ENCODE measurements at regions not wholly inside any gene's neighbourhood (a gene's known extent, or its start where the extent isn't known, plus 50 kb on each side); places are given as distances from the start of the nearest gene placed in this dataset.

DNA sequence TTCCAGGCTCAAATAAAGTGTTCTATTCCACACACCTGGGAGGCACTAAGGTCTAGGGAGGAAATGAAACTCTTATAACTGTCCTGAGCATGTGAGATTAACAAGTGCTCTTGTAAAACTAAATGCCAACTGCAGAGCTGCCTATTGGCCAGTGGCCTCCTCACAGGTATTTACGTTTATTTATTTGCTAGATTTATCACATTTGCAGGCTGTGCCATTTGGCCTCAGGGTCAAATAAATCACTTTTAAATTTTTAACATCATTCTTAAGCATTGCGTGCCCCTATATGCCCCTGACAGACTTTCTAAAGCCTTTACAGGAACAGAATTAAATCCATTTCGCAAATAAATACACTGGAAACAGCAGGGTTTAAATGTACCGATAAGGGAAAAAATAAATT lies 381.8 kb upstream of the NFE2L3 start:
- no peaks in the 10 kb centered on the region for H3K9me3 Mint-ChIP-seq
- DNase-seq = no peak
- intact Hi-C loops (cut with micrococcal nuclease) = no loop called here
- H3K27me3 Mint-ChIP-seq = peaks cover 6% of the 10 kb centered on the region
- no peak overlapping the region for H3K4me3 Mint-ChIP-seq
- H3K27ac Mint-ChIP-seq = no peak overlapping the region
- H3K36me3 Mint-ChIP-seq (ENCODE audit: low read depth) = no peaks in the 10 kb centered on the region
- H3K4me1 Mint-ChIP-seq = no peaks in the 10 kb centered on the region

DNA sequence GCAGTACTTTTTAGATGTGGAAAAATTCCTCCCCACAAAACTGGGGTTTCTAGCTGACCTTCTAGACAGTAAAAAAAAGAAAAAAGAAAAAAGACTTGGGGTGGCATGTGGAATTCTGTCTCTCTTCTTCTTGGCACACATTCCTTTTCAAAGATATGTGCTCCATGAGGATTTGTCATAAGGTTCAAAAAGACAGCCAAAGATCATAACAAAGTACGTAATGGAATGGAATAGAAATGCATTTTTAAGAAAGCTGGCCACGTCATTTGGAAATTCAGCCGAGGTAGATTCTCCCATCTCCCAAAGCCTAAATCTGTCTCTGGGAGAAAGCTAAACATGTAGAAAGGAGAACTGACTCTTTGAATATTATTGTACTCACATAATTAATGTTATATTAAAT lies 381.3 kb upstream of the NFE2L3 start:
- H3K4me3 Mint-ChIP-seq = no peak overlapping the region
- no peak for DNase-seq
- H3K36me3 Mint-ChIP-seq (ENCODE audit: low read depth) = no peaks in the 10 kb centered on the region
- H3K27ac Mint-ChIP-seq = no peak overlapping the region
- H3K27me3 Mint-ChIP-seq = peaks cover 6% of the 10 kb centered on the region
- intact Hi-C loops (cut with micrococcal nuclease) = no loop called here
- H3K9me3 Mint-ChIP-seq = no peaks in the 10 kb centered on the region
- H3K4me1 Mint-ChIP-seq = no peaks in the 10 kb centered on the region

DNA sequence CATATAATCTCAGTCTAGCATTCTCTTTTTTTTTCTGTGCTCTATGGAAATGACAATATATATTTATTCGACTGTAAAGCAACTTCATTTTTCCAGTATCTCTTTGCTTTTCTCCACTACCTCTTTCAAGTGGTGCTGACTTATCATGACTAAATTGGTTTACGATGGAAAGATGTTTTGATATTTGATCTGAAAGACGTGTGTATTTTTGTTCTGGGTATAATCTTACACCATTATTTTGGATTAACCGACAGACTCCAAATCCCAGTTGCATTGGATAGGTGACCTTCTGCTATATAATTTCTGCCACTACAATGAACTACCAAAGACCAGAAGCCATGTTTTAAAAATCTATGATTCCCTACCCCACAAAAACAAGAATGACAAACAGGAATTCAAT lies 380.5 kb upstream of the NFE2L3 start:
- Mint-ChIP-seq H3K27me3 (peaks cover 6% of the 10 kb centered on the region), H3K36me3 (ENCODE audit: low read depth) (no peaks in the 10 kb centered on the region), H3K4me3 (no peak overlapping the region), H3K4me1 (no peaks in the 10 kb centered on the region), H3K27ac (no peak overlapping the region), H3K9me3 (no peaks in the 10 kb centered on the region)
- no peak for DNase-seq
- intact Hi-C loops (cut with micrococcal nuclease) = no loop called here

DNA sequence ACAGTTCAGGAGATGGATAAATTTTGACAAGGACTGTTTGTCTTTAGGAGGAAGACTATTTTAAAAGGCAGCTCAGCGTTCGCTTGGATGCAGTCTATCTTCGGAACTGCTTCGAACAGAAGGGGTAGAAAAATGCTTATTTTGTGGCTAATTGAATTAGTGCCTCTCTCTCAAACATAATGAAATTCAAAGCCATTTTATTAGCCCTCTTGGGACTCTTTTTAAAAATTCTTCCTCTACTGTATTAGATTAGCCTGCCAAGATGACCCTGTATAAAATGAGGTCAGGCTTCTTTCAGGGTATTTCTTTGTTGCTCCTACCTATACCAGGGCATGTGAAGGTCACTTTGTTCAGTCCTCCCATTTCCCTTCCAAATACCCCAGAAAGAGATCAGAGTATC lies 379.2 kb upstream of the NFE2L3 start:
- H3K27me3 Mint-ChIP-seq = peaks cover 6% of the 10 kb centered on the region
- H3K4me3 Mint-ChIP-seq = no peak overlapping the region
- H3K36me3 Mint-ChIP-seq (ENCODE audit: low read depth) = no peaks in the 10 kb centered on the region
- H3K27ac Mint-ChIP-seq = no peak overlapping the region
- intact Hi-C loops (cut with micrococcal nuclease) = no loop called here
- H3K9me3 Mint-ChIP-seq = no peaks in the 10 kb centered on the region
- H3K4me1 Mint-ChIP-seq = no peaks in the 10 kb centered on the region
- no peak for DNase-seq

DNA sequence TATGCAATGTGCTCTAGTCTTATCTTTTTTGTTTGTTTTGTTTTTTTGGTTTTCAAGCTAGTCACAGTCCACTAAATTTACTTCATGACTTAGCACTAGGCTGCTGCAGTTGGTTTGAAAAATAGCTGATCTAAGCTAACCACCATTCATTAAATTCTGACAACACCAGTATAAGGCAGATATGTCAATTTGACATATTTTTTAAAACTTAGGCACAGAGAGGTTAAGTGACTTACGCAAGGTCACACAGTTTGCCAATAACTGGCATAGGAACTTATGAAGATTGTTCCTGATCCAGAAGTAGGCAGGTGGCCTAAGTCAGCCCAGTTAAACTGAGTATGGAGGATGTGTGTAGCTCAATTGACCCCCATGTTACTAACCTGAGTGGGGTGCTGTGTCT lies 377.3 kb upstream of the NFE2L3 start:
- H3K36me3 Mint-ChIP-seq (ENCODE audit: low read depth) = no peaks in the 10 kb centered on the region
- H3K27me3 Mint-ChIP-seq = no peaks in the 10 kb centered on the region
- no peak overlapping the region for H3K4me3 Mint-ChIP-seq

DNA sequence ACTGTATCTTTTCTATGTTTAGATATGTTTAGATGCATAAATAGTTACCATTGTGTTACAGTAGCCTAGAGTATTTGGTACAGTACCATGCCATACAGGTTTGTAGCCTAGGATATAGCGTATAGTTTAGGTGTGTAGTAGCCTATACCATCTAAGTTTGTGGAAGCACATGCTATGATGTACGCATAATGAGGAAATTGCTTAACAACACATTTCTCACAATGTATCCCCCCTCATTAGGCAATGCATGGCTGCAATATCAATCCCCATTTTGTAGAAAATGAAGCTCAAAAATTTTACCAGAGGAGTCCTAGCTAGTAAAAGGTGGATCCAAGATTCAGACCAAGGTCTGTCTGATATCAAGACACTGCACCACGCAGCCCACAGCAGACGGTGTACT lies 376.4 kb upstream of the NFE2L3 start:
- Mint-ChIP-seq H3K4me3 (no peak overlapping the region), H3K4me1 (no peaks in the 10 kb centered on the region), H3K36me3 (ENCODE audit: low read depth) (no peaks in the 10 kb centered on the region), H3K27me3 (no peaks in the 10 kb centered on the region), H3K27ac (no peak overlapping the region), H3K9me3 (no peaks in the 10 kb centered on the region)
- no peak for DNase-seq
- intact Hi-C loops (cut with micrococcal nuclease) = no loop called here

More for the DNA sequence above, 377.3 kb upstream of the NFE2L3 start:
- no peaks in the 10 kb centered on the region for H3K4me1 Mint-ChIP-seq
- intact Hi-C loops (cut with micrococcal nuclease) = no loop called here
- no peak for DNase-seq
- no peak overlapping the region for H3K27ac Mint-ChIP-seq
- H3K9me3 Mint-ChIP-seq = no peaks in the 10 kb centered on the region

DNA sequence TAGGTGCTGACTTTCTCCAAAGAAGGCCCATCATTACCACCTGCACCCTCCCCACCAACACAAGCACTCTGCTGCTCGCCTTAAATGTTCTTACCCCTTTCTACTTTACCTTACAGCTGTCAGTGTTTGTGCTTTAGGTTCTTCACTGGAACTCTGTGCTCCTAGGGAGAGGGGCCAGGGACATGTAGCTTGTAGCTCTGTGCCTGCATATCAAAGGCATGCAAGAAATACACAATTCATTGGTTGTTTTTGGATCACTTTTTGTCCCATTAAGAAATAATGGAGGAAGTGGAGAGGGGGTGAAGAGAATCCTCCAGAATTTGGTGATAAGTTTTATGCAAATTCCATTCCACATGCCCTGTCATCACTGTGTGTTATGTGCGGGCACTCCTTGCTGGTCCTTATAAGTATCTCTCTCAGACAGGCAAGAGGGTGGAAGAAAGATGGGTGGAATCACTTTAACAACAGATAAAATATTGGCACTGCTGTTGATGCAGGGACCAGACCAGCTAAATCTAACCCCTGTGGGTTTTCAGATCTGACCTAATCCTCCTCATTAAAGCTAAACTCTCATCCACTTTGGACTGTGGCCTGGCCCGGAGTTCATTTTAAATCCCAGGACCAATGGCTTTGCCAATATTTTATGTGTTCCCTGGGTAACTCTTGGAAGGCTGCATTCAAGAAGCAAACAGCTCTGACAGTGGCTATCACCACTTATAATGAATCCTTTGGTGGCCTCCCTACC lies 375.8 kb upstream of the NFE2L3 start:
- H3K4me1 Mint-ChIP-seq = no peaks in the 10 kb centered on the region
- no peaks in the 10 kb centered on the region for H3K36me3 Mint-ChIP-seq (ENCODE audit: low read depth)
- intact Hi-C loops (cut with micrococcal nuclease) = no loop called here
- DNase-seq = no peak
- H3K27me3 Mint-ChIP-seq = no peaks in the 10 kb centered on the region
- no peak overlapping the region for H3K4me3 Mint-ChIP-seq
- no peak overlapping the region for H3K27ac Mint-ChIP-seq
- peaks cover 3% of the 10 kb centered on the region for H3K9me3 Mint-ChIP-seq

DNA sequence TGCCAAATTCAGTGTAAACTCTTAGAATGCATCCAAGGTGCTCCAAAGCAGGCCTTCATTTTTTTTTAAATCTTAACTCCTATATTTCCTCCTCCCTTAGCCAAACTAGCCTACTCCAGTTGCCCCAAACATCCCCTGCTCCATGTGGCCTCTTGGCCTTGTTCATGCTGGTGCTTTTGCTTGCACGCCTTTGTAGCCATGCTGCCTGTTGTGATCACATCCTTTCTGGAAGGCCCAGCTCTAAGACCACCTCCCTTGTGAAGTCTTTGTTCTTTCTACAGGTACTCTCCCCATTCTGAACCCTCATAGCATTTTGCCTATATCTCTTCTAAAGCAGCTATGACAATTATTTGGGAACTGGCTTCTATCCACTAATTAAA lies 375.3 kb upstream of the NFE2L3 start:
- DNase-seq = no peak
- Mint-ChIP-seq H3K4me1 (no peaks in the 10 kb centered on the region), H3K27ac (no peak overlapping the region), H3K36me3 (ENCODE audit: low read depth) (no peaks in the 10 kb centered on the region), H3K4me3 (no peak overlapping the region), H3K27me3 (no peaks in the 10 kb centered on the region), H3K9me3 (peaks cover 3% of the 10 kb centered on the region)
- intact Hi-C loops (cut with micrococcal nuclease) = no loop called here

DNA sequence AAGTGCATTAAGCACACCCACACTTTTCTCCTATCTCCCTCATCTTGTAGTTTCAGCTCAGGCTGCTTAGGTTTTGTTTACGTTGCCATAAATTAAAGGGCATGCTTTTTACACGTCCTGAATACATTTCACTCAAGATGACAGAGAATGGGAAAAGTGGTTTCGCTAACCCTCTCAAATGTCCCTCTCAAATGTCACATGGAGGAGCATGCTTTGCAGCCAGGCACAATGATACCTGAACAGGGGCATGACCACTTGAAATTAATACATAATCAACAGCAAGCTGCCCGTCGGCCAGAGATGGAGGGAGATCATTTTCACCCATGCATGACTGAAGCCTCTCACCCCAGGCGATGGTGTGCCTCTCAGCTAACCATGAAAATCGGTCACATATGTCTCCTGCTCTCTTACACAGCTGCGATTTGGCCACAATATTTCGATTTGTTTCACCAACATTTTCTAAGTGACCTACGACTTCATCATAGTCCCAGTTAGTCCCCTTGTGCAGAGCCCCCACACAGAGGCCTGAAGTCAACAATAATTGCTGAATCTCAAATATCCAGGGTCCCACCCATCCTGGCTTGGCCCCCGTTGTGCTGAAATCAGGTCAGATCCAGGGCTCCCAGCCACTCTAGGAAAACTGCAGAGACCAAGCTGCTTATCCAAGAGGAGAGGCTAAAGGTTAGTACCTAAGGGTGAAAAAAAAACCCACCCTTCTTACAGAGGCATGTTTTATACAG lies 373.9 kb upstream of the NFE2L3 start:
- no peaks in the 10 kb centered on the region for H3K27me3 Mint-ChIP-seq
- H3K4me3 Mint-ChIP-seq = no peak overlapping the region
- H3K36me3 Mint-ChIP-seq (ENCODE audit: low read depth) = no peaks in the 10 kb centered on the region
- peaks cover 3% of the 10 kb centered on the region for H3K9me3 Mint-ChIP-seq
- H3K27ac Mint-ChIP-seq = no peak overlapping the region
- H3K4me1 Mint-ChIP-seq = no peaks in the 10 kb centered on the region
- no peak for DNase-seq
- intact Hi-C loops (cut with micrococcal nuclease) = no loop called here

DNA sequence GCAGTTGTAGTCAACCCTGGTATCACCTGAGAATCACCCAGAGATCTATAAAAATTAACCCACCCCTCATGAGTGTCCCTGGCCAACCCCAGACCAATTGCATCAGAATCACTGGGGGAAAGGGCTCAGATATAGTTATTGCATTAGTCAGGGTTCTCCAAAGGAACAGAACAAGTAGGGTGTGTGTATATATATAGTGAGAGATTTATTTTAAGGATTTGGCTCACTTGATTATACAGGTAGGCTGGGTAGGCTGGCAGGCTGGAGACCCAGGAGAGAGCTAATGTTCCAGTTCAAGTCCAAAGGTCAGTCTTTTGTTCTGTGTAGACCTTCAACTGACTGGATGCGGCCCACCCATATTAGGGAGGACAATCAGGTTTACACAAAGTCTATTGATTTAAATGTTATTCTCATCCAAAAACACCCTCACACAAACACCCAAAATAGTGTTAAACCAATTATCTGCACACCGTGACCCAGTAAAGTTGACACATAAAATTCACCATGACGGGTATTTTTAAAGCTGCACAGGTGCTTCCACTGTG lies 372.9 kb upstream of the NFE2L3 start:
- intact Hi-C loops (cut with micrococcal nuclease) = no loop called here
- DNase-seq = no peak
- Mint-ChIP-seq H3K27me3 (no peaks in the 10 kb centered on the region), H3K36me3 (ENCODE audit: low read depth) (no peaks in the 10 kb centered on the region), H3K9me3 (peaks cover 3% of the 10 kb centered on the region), H3K4me1 (no peaks in the 10 kb centered on the region), H3K4me3 (no peak overlapping the region), H3K27ac (no peak overlapping the region)

DNA sequence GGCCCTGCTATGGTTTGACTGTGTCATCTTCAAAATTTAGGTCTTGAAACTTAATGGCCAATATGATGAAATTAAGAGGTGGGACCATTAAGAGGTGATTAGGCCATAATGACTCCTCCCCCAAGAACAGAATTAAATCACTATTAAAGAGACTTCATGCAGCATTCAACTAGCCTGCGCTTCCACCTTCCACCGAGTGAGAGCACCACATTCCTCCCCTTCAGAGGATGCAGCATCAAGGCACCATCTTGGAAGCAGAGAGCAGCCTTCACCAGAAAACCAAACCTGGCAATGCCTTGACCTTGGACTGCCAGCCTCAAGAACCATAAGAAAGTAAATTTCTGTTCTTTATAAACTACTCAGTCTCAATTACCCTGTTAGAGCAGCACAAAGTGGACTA lies 371.1 kb upstream of the NFE2L3 start:
- Mint-ChIP-seq H3K4me1 (no peaks in the 10 kb centered on the region), H3K27me3 (peaks cover 2% of the 10 kb centered on the region), H3K9me3 (peaks cover 7% of the 10 kb centered on the region), H3K36me3 (ENCODE audit: low read depth) (no peaks in the 10 kb centered on the region), H3K27ac (no peak overlapping the region), H3K4me3 (no peak overlapping the region)
- intact Hi-C loops (cut with micrococcal nuclease) = no loop called here
- DNase-seq = no peak

DNA sequence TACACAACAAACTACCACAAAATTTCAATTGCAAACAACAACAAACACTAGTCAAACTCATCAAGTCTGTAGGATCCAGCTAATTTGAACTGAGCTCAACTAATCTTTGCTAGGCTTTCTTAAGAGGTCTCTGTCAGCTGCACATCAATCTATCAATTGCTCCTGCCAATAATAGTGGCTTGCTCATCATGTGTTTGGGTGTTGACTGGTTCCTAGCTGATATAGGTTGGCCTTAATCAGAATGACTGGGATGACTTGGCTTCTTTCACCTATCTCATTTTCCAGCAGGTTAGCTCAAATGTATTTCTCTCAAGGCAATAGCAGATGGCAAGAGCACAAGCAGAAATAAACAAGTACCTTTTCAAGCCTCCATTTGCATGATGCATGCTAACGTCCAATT lies 370.3 kb upstream of the NFE2L3 start:
- Mint-ChIP-seq H3K9me3 (peaks cover 7% of the 10 kb centered on the region), H3K4me1 (no peaks in the 10 kb centered on the region), H3K27me3 (peaks cover 2% of the 10 kb centered on the region), H3K27ac (no peak overlapping the region), H3K4me3 (no peak overlapping the region), H3K36me3 (ENCODE audit: low read depth) (no peaks in the 10 kb centered on the region)
- intact Hi-C loops (cut with micrococcal nuclease) = no loop called here
- no peak for DNase-seq

DNA sequence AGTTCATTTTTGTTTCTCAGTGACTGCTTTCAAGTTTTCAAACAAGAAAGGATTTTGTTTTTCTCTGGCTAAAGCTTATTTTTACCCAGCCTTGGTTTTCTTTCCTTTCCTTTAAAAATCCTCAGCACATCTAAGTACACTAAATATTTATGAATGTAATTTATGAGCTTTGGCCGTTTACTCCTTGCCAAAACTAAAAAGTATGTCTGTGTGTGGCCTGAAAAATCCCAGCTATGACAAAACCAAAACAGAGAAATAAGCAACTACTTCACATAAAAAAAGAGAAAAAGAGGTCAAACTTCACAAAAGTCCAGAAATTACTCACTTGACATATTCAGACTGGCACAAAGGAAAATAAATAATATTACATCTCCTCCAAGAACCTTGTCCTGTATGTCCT lies 365.1 kb upstream of the NFE2L3 start:
- no peak overlapping the region for H3K4me3 Mint-ChIP-seq
- DNase-seq = no peak
- no peak overlapping the region for H3K27ac Mint-ChIP-seq
- intact Hi-C loops (cut with micrococcal nuclease) = no loop called here
- peaks cover 4% of the 10 kb centered on the region for H3K9me3 Mint-ChIP-seq
- H3K4me1 Mint-ChIP-seq = no peaks in the 10 kb centered on the region
- H3K27me3 Mint-ChIP-seq = peaks cover 2% of the 10 kb centered on the region
- H3K36me3 Mint-ChIP-seq (ENCODE audit: low read depth) = no peaks in the 10 kb centered on the region

DNA sequence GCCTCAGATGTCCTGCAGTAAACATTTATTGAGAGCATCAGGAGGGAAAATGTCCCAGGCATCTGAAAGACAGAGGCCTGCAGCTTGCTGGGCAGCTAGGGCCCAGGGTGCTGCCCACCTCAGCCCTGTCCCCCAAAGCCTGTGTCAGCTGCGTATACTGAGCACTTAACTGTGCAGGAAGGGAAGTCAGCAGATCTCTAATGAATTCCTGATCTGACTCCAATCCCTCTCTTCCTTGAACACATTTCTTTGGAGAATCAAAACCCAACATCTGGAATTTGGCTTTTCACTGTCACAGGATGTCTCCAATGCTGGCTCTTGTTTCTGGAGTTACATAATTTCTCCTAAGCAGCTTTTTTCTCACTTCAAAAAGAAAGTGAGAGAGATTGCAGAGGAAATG lies 364.7 kb upstream of the NFE2L3 start:
- no peak overlapping the region for H3K4me3 Mint-ChIP-seq
- no peak overlapping the region for H3K27ac Mint-ChIP-seq
- H3K36me3 Mint-ChIP-seq (ENCODE audit: low read depth) = no peaks in the 10 kb centered on the region
- no peaks in the 10 kb centered on the region for H3K4me1 Mint-ChIP-seq
- no peak for DNase-seq
- peaks cover 4% of the 10 kb centered on the region for H3K9me3 Mint-ChIP-seq
- peaks cover 2% of the 10 kb centered on the region for H3K27me3 Mint-ChIP-seq
- intact Hi-C loops (cut with micrococcal nuclease) = no loop called here

Measured in activated CD4-positive, alpha-beta T cell treated with anti-CD3 and anti-CD28 coated beads, Interleukin-2, amount 10 ng/mL, durations not matched to agents 24 days and 14 days (primary cell).